ENCODE measurements at regions not wholly inside any gene's neighbourhood (a gene's known extent, or its start where the extent isn't known, plus 50 kb on each side); places are given as distances from the start of the nearest gene placed in this dataset.

GRCh38 chr2:80715433-80715832 is 410.9 kb upstream of the LRRTM1 start:
- H3K4me3 ChIP-seq (ENCODE audit: low read length): no peak overlapping the region
- H2AK5ac ChIP-seq (ENCODE audit: low read length): no peak overlapping the region
- H4K5ac ChIP-seq (ENCODE audit: low read length): no peak overlapping the region
- H4K8ac ChIP-seq (ENCODE audit: low read depth, low read length): no peak overlapping the region
- DNase-seq: no peak
- no CpG with 5 or more reads among the region's 1 CpG for whole genome bisulfite sequencing (ENCODE audit: extremely low coverage, insufficient coverage, low lambda C conversion rate)
- H3K18ac ChIP-seq (ENCODE audit: low read length): no peak overlapping the region
- H3K36me3 ChIP-seq (ENCODE audit: control insufficient read depth, insufficient read depth, low read length): no peaks in the 10 kb centered on the region
- no peak overlapping the region for H2BK120ac ChIP-seq (ENCODE audit: low read depth, low read length)
- no peak overlapping the region for H3K23ac ChIP-seq (ENCODE audit: low read length)
- H2BK15ac ChIP-seq (replicated peaks; ENCODE audit: low read depth): no peak overlapping the region
- no peak overlapping the region for H3K4me2 ChIP-seq (ENCODE audit: low read length)
- no peak overlapping the region for H2BK5ac ChIP-seq (ENCODE audit: low read length)
- H3K4me1 ChIP-seq (ENCODE audit: control insufficient read depth, low read depth, low read length): no peaks in the 10 kb centered on the region
- no peaks in the 10 kb centered on the region for H3K79me2 ChIP-seq (ENCODE audit: control insufficient read depth, insufficient read depth, low read length)
- H3K4ac ChIP-seq (ENCODE audit: low read depth, low read length): no peak overlapping the region
- no peaks in the 10 kb centered on the region for H3K27me3 ChIP-seq (ENCODE audit: insufficient read depth, low read length, poor library complexity)
- H3K9ac ChIP-seq (ENCODE audit: low read length): no peak overlapping the region
- H3K56ac ChIP-seq (ENCODE audit: low read length): no peak overlapping the region
- H3K27ac ChIP-seq (ENCODE audit: low read depth, low read length): no peak overlapping the region
- no peaks in the 10 kb centered on the region for H3K79me1 ChIP-seq (ENCODE audit: low read length)

- DNase-seq: no peak
- no peak overlapping the region for H2AK5ac ChIP-seq (ENCODE audit: low read length)
- no peak overlapping the region for H2BK5ac ChIP-seq (ENCODE audit: low read length)
- H3K79me1 ChIP-seq (ENCODE audit: low read length): no peaks in the 10 kb centered on the region
- no peaks in the 10 kb centered on the region for H3K79me2 ChIP-seq (ENCODE audit: control insufficient read depth, insufficient read depth, low read length)
- no peak overlapping the region for H3K27ac ChIP-seq (ENCODE audit: low read depth, low read length)
- H3K4me3 ChIP-seq (ENCODE audit: low read length): no peak overlapping the region
- H2BK120ac ChIP-seq (ENCODE audit: low read depth, low read length): no peak overlapping the region
- H3K27me3 ChIP-seq (ENCODE audit: insufficient read depth, low read length, poor library complexity): no peaks in the 10 kb centered on the region
- no peak overlapping the region for H3K18ac ChIP-seq (ENCODE audit: low read length)
- no peaks in the 10 kb centered on the region for H3K4me1 ChIP-seq (ENCODE audit: control insufficient read depth, low read depth, low read length)
- no peak overlapping the region for H4K8ac ChIP-seq (ENCODE audit: low read depth, low read length)
- no peak overlapping the region for H3K4ac ChIP-seq (ENCODE audit: low read depth, low read length)
- no peak overlapping the region for H3K9ac ChIP-seq (ENCODE audit: low read length)
- H4K5ac ChIP-seq (ENCODE audit: low read length): no peak overlapping the region
- H2BK15ac ChIP-seq (replicated peaks; ENCODE audit: low read depth): no peak overlapping the region
- no peaks in the 10 kb centered on the region for H3K36me3 ChIP-seq (ENCODE audit: control insufficient read depth, insufficient read depth, low read length)
- H3K56ac ChIP-seq (ENCODE audit: low read length): no peak overlapping the region
- H3K4me2 ChIP-seq (ENCODE audit: low read length): no peak overlapping the region
- H3K23ac ChIP-seq (ENCODE audit: low read length): no peak overlapping the region
Measured at GRCh38 chr2:80711915-80712314, 407.4 kb upstream of the LRRTM1 start.

GRCh38 chr2:80706951-80707350 is 402.4 kb upstream of the LRRTM1 start:
- H3K4me3 ChIP-seq (ENCODE audit: low read length): no peak overlapping the region
- no peaks in the 10 kb centered on the region for H3K79me2 ChIP-seq (ENCODE audit: control insufficient read depth, insufficient read depth, low read length)
- H3K36me3 ChIP-seq (ENCODE audit: control insufficient read depth, insufficient read depth, low read length): no peaks in the 10 kb centered on the region
- H3K23ac ChIP-seq (ENCODE audit: low read length): no peak overlapping the region
- no peak overlapping the region for H2BK15ac ChIP-seq (replicated peaks; ENCODE audit: low read depth)
- no peak for DNase-seq
- H3K18ac ChIP-seq (ENCODE audit: low read length): no peak overlapping the region
- no peak overlapping the region for H3K27ac ChIP-seq (ENCODE audit: low read depth, low read length)
- no peak overlapping the region for H4K8ac ChIP-seq (ENCODE audit: low read depth, low read length)
- no peaks in the 10 kb centered on the region for H3K79me1 ChIP-seq (ENCODE audit: low read length)
- H3K9ac ChIP-seq (ENCODE audit: low read length): no peak overlapping the region
- H3K4me1 ChIP-seq (ENCODE audit: control insufficient read depth, low read depth, low read length): no peaks in the 10 kb centered on the region
- H2BK5ac ChIP-seq (ENCODE audit: low read length): no peak overlapping the region
- no peak overlapping the region for H2AK5ac ChIP-seq (ENCODE audit: low read length)
- no peaks in the 10 kb centered on the region for H3K27me3 ChIP-seq (ENCODE audit: insufficient read depth, low read length, poor library complexity)
- no peak overlapping the region for H2BK120ac ChIP-seq (ENCODE audit: low read depth, low read length)
- no peak overlapping the region for H3K4ac ChIP-seq (ENCODE audit: low read depth, low read length)
- WGBS (ENCODE audit: extremely low coverage, insufficient coverage, low lambda C conversion rate): no CpG with 5 or more reads among the region's 2 CpGs
- no peak overlapping the region for H3K4me2 ChIP-seq (ENCODE audit: low read length)
- no peak overlapping the region for H4K5ac ChIP-seq (ENCODE audit: low read length)
- no peak overlapping the region for H3K56ac ChIP-seq (ENCODE audit: low read length)

GRCh38 chr2:80706541-80706940 is 402.0 kb upstream of the LRRTM1 start:
- Histone ChIP-seq H2BK5ac (ENCODE audit: low read length) (no peak overlapping the region), H3K79me1 (ENCODE audit: low read length) (no peaks in the 10 kb centered on the region), H3K79me2 (ENCODE audit: control insufficient read depth, insufficient read depth, low read length) (no peaks in the 10 kb centered on the region), H2AK5ac (ENCODE audit: low read length) (no peak overlapping the region), H3K9ac (ENCODE audit: low read length) (no peak overlapping the region), H3K36me3 (ENCODE audit: control insufficient read depth, insufficient read depth, low read length) (no peaks in the 10 kb centered on the region), H2BK120ac (ENCODE audit: low read depth, low read length) (no peak overlapping the region), H3K4me3 (ENCODE audit: low read length) (no peak overlapping the region), H3K4me1 (ENCODE audit: control insufficient read depth, low read depth, low read length) (no peaks in the 10 kb centered on the region), H3K4ac (ENCODE audit: low read depth, low read length) (no peak overlapping the region), H4K5ac (ENCODE audit: low read length) (no peak overlapping the region), H3K27ac (ENCODE audit: low read depth, low read length) (no peak overlapping the region), H2BK15ac (replicated peaks; ENCODE audit: low read depth) (no peak overlapping the region), H3K4me2 (ENCODE audit: low read length) (no peak overlapping the region), H3K23ac (ENCODE audit: low read length) (no peak overlapping the region), H3K18ac (ENCODE audit: low read length) (no peak overlapping the region), H3K56ac (ENCODE audit: low read length) (no peak overlapping the region), H4K8ac (ENCODE audit: low read depth, low read length) (no peak overlapping the region), H3K27me3 (ENCODE audit: insufficient read depth, low read length, poor library complexity) (no peaks in the 10 kb centered on the region)
- WGBS (ENCODE audit: extremely low coverage, insufficient coverage, low lambda C conversion rate): no CpG with 5 or more reads among the region's 5 CpGs
- DNase-seq: no peak

GRCh38 chr2:80703532-80703931 is 399.0 kb upstream of the LRRTM1 start:
- Histone ChIP-seq H3K23ac (ENCODE audit: low read length) (no peak overlapping the region), H4K5ac (ENCODE audit: low read length) (no peak overlapping the region)
- peak; percentile 70 for DNase-seq

GRCh38 chr2:80700961-80701360 is 396.4 kb upstream of the LRRTM1 start:
- Histone ChIP-seq H4K5ac (ENCODE audit: low read length) (no peak overlapping the region), H3K4me2 (ENCODE audit: low read length) (no peak overlapping the region), H3K9ac (ENCODE audit: low read length) (no peak overlapping the region), H2BK5ac (ENCODE audit: low read length) (no peak overlapping the region), H3K23ac (ENCODE audit: low read length) (no peak overlapping the region), H3K36me3 (ENCODE audit: control insufficient read depth, insufficient read depth, low read length) (no peaks in the 10 kb centered on the region), H3K27me3 (ENCODE audit: insufficient read depth, low read length, poor library complexity) (no peaks in the 10 kb centered on the region), H3K18ac (ENCODE audit: low read length) (no peak overlapping the region), H2AK5ac (ENCODE audit: low read length) (no peak overlapping the region), H3K4me3 (ENCODE audit: low read length) (no peak overlapping the region), H2BK120ac (ENCODE audit: low read depth, low read length) (no peak overlapping the region), H3K79me1 (ENCODE audit: low read length) (no peaks in the 10 kb centered on the region), H3K27ac (ENCODE audit: low read depth, low read length) (no peak overlapping the region), H4K8ac (ENCODE audit: low read depth, low read length) (no peak overlapping the region), H3K79me2 (ENCODE audit: control insufficient read depth, insufficient read depth, low read length) (no peaks in the 10 kb centered on the region), H3K4me1 (ENCODE audit: control insufficient read depth, low read depth, low read length) (no peaks in the 10 kb centered on the region), H3K4ac (ENCODE audit: low read depth, low read length) (no peak overlapping the region), H3K56ac (ENCODE audit: low read length) (no peak overlapping the region), H2BK15ac (replicated peaks; ENCODE audit: low read depth) (no peak overlapping the region)
- no peak for DNase-seq

More at GRCh38 chr2:80703532-80703931, 399.0 kb upstream of the LRRTM1 start:
- no peak overlapping the region for H3K27ac ChIP-seq (ENCODE audit: low read depth, low read length)
- no peak overlapping the region for H2BK120ac ChIP-seq (ENCODE audit: low read depth, low read length)
- no peak overlapping the region for H3K18ac ChIP-seq (ENCODE audit: low read length)
- no peak overlapping the region for H2AK5ac ChIP-seq (ENCODE audit: low read length)
- H2BK5ac ChIP-seq (ENCODE audit: low read length): no peak overlapping the region
- no peak overlapping the region for H3K56ac ChIP-seq (ENCODE audit: low read length)
- no peak overlapping the region for H3K9ac ChIP-seq (ENCODE audit: low read length)
- no CpG with 5 or more reads among the region's 3 CpGs for WGBS (ENCODE audit: extremely low coverage, insufficient coverage, low lambda C conversion rate)
- no peaks in the 10 kb centered on the region for H3K79me2 ChIP-seq (ENCODE audit: control insufficient read depth, insufficient read depth, low read length)
- H3K36me3 ChIP-seq (ENCODE audit: control insufficient read depth, insufficient read depth, low read length): no peaks in the 10 kb centered on the region
- no peak overlapping the region for H4K8ac ChIP-seq (ENCODE audit: low read depth, low read length)
- H3K27me3 ChIP-seq (ENCODE audit: insufficient read depth, low read length, poor library complexity): no peaks in the 10 kb centered on the region
- no peak overlapping the region for H3K4ac ChIP-seq (ENCODE audit: low read depth, low read length)
- H3K79me1 ChIP-seq (ENCODE audit: low read length): no peaks in the 10 kb centered on the region
- H3K4me3 ChIP-seq (ENCODE audit: low read length): no peak overlapping the region
- no peaks in the 10 kb centered on the region for H3K4me1 ChIP-seq (ENCODE audit: control insufficient read depth, low read depth, low read length)
- no peak overlapping the region for H2BK15ac ChIP-seq (replicated peaks; ENCODE audit: low read depth)
- H3K4me2 ChIP-seq (ENCODE audit: low read length): no peak overlapping the region

Data from mesendoderm (in vitro differentiated cells).